ENCODE measurements at regions not wholly inside any gene's neighbourhood (a gene's known extent, or its start where the extent isn't known, plus 50 kb on each side); places are given as distances from the start of the nearest gene placed in this dataset.

- TF ChIP-seq CTCF (IDR thresholded peaks at IDR 0.05) (no peak), POLR2A (IDR thresholded peaks at IDR 0.05) (no peak)
These were observed 137.8 kb downstream of the CENPW start for GRCh38 chr6:126477678-126478077.
